GM19372 (cell line): ENCODE measurements at regions not wholly inside any gene's neighbourhood (a gene's known extent, or its start where the extent isn't known, plus 50 kb on each side); places are given as distances from the start of the nearest gene placed in this dataset.

Experiments used
- ATAC-seq: cut with Tn5 transposase; IDR thresholded peaks from one replicate; pipeline ENCODE4 v1.9.1; 2021; ENCODE audit warnings: mild to moderate bottlenecking, low read depth, moderate library complexity; ENCODE audit not compliant: unreplicated experiment

DNA sequence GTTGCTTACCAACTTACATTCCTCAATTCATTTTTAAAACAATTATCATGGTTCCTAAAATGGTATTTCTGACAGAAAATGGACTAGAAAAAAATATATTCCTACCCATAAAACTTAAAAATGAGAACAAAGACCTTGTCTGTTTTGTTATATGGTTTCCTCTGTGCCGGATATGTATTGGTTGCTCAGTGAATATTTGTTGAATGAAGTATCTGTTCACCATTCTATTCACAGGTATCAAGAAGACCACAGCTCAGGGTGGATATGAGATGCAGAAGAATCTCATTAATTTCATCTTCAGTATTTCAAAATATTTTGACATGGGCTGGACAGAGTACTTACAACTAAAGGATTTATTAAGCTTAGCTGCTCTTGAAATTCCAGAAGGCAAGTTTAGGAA, 58.1 kb downstream of the TUSC7 start:
- ATAC-seq = no peak

DNA sequence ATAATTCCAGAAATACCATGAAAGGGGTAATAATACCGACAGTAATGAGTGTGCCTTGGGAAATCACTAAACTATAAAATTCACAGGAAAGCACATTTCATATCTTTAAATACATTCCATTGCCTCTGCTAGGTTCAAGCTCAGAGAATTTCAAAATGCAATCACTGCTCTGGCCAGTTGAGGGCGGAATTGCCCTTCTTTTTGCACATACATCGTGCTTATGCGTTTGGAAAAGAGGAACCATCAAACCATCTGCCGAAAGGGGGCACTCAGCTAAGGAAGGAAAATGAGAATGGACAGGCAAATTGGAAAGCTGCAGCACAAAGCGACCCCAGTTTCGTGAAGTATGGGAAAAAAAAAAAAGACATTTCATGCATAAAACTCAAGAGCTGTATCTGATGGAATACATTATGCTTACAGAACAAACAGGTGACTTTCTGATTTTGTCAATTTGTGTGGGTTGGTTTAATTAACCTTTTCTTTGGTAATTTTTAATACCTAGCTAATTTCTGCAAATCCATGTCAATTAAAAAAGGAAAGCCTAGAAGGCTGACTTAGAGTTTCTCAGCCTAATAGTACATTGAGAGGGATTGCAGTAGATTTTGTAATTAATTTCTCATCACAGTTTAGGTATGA, 61.4 kb downstream of the TUSC7 start:
- peak; percentile 100 for ATAC-seq

DNA sequence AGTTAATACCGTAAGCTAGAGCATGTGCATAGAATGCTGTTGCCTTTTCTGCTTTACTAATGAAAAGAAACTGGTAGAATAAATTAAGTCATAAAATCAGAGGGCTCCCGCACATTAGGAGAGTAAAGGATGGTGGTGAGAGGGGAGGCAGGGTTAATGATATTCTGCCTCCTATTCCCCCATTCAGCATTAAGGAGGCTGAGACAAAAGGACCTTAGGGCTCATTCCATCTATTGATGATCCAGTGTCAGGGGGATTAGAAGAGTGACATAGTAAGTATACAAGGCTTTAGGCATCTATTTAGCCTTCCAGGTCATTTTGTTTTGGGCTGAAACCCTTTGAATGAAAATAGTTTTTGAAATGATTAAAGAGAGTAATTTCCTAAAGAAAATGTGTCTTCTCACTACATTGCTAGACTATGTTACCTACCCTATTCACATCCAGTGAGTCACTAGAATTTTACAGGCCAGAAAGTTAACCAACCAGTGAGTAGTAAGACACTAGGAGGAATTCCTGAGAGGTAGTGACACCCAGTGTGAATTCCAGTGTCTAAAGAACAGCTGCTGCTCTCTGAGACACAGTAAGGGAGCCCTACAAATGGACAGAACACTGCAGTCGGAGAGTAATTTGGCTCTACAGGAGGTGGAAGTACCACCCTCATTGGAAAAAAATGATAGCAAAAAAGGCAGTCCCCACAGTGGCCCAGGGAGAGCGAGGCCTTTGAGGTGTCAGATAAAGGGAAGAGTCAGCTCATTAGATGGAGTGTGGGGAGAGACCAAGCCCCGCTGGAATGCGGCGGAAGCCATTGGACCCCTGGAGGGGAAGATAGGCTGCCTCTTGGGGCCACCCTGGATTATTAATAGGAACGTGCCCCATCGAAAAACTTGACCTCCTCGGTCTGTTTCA, 67.6 kb downstream of the TUSC7 start:
- no peak for ATAC-seq

DNA sequence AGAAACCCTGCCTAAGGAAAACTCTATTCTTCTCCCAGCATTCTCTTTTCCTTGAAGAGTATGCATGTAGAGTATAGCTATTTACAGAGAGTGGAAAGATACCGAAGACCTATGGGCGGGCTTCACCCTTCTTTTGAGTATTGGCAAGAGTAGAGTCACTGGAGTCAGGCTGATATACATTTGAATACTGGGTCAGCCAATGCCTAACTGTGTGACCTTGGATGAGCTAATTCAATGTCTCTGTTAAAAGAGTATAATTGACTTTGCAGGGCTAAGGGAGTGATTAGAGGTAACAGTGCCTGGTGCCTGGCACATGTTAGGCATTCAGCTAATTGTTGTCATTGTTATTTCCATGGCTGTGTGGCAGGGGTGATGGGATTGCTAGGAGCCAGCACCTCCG, 75.6 kb downstream of the TUSC7 start:
- ATAC-seq = no peak

DNA sequence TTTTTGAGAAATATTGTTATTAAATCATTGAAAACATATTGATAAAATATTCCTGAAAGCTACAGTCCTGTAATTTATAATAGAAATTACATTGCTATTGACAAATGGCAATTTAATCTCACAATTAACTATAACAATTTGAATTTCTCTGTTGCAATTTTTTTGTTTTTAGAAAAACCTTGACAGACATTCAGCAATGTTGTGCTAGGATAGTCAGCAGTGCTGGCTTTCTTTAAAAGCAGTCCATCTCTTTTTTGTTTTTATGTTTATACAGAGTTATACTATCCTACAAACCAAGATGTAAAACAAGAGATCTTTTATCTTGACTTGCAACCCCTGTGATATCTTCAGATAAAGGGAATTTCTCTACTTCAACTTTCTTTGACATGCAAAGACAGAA, 93.1 kb downstream of the TUSC7 start:
- no peak for ATAC-seq

DNA sequence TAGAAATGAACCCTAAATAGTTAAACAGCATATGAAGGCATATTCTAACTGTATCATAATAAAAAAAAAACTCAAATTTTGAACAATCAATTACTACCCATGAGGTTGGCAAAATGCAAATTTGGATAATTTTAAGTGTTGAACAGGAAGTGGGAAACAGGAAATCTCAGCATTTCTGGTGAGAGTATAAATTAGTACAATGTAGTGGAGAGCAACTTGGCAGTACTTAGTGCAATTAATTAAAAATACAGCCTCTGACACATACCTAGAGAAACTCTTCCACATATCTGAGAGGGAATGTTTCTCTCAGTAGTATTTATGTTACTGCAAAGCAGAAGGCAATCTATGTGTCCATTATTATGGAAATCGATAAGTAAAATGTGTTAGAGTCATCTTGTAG, 96.8 kb downstream of the TUSC7 start:
- no peak for ATAC-seq

DNA sequence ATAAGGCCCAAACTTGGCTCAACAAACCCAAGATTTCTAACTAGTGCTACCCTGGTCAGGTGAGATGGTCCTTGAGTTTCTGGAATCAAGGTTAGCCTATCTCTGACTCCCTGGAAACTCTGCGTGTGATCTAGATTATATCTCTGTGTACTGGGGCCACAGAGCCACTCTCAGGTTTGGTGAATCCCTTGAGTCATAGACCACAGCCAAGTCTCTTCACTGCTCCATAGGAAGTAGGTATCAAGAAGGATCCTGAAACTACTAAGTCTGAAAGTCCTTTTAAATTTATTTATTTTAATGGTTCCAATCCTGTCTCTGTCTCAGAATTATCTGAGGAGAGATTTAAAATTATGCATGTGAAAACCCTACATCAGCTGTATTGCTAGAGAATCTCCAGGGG, 99.1 kb downstream of the TUSC7 start:
- ATAC-seq = no peak

DNA sequence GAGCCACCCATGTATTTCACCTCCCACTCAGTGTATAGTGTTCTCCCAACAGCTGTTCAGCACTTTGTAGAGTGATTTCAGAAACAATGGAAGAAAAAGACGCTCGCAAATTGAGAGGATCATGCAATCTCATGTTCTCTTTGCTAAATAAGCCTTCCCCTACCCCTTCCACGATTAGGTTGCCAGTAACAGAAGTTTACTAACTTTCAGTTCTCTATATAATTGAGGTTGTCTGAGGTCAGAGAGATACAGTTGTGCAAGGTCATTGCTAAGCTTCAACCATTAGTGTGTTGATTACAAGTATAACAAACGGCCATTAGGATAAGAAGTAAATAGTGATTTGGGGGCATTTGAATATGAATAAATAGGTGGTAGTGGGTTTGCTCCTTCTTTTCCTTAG, 99.6 kb downstream of the TUSC7 start:
- no peak for ATAC-seq

DNA sequence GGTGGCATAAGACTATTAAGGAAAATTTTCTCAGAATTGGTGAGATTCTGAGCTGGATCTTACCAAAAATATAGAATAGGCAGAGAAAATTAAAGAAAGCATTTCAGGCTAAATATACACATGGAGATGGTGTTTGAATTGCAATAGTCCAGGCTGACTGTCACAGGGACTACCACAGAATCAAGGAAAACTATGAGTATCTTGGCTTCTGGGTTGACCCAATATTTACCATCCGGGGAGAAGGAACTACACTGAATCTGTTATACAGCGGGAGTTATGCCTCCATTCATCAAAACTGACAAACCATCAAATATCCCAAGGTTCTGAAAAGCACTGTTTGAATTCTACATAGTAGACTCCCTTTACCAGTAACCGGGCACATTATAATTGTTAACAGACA, 102.2 kb downstream of the TUSC7 start:
- no peak for ATAC-seq

DNA sequence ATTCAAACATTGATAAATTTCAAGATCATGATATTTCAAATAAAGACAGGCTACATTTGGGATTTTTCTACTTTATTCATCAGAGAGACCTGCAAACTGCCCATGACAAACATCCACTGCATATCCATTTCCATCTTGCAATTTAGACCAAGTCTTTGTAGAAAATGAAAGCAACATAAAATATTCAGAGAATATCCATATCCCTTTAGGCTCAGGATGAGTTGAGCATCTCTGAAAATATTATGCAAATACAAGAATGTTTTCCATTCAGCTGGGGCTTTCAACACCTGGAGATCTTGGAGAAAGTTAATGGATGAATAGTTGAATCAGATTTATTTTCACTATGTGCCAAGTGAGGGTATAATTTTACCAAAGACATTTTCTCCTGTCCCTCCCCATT, 103.4 kb downstream of the TUSC7 start:
- ATAC-seq = no peak

DNA sequence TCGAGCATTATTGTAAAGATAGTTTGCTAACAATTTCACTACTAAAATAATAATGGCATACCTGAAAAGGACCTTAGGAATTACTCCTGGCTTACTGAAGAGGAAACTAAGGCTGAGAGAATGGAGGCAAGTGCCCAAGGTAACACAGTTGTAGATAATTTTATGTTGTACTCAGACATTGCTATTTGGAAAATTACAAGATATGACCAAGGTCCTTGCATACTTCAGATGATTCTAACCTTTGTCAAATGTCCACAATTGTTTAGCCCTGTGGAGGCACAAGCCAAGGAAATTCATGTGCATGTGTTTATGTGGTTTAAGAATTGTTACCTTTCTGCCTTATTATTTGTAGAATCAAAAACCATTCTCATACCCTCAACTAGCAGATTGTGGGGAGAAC, 105.7 kb downstream of the TUSC7 start:
- ATAC-seq = no peak

DNA sequence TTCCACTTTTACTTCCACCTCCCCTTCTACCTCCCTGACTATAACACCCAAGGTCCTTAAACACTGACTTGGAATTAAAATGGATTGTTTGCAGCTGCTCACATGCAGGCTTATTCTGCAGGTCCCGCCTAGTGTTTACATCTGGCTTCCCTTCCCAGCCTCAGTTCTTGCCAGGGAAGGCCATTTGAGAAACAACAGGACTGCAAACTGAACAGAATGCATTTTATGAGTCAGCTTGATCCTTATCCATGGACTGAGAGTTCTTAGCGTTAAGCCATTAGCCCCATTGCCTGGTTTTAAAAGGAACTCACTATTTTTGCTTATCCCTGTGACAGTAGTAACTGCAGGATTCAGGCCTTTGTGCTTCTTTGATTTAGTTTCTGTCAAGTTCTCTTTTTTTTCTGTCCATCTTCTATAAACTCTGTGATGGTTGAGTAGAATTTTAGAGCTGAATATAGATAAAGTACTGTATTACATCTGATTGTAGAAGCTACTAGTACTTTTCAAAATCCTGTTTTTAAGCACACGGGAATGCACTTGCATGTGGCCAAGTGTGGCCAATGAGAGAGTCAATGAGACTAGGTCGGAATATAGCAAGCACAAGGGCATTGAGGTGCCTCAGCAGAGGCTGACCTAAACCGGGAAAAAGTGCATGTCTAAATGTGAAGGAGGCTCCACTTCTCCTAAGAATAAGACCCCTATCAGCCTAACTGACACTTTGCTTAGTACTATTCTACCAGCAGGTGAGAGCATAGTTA, 106.4 kb downstream of the TUSC7 start:
- ATAC-seq = no peak

DNA sequence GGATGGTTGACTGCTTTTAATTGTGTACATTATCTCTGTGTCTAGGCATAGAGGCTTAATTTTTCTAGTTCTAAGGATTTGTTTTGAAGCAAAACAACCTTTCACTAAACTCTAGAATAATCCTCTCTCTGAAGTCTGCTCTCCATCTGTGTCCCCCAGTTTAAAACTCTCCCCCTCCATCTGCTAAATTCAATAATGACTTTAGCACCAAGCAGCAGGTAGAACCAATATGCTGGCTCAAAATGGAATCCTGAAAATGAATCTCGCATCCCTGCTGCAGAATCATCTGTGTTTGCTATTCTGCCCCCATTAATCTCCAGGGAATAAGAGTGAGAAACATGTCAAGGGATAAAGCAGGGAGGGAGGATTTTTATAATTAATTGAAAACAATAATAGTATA, 111.8 kb downstream of the TUSC7 start:
- no peak for ATAC-seq

DNA sequence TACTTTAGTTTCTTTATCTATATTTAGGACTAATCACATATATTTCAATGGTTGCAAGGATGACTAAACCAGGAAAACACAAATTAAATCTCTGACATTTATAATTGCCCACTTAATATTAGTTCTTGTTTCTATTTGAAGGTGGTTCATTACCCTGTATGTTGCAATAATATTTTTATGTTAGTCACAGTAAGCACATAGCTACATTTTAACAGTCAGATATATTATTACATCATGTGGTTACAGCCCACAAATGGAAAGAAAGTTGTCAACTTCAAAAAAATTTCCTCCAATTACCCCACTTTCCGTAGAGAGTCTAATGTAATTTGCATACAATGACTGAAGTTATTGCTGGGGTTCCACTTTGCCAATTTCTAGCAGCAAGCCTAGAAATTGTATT, 114.6 kb downstream of the TUSC7 start:
- ATAC-seq = no peak

DNA sequence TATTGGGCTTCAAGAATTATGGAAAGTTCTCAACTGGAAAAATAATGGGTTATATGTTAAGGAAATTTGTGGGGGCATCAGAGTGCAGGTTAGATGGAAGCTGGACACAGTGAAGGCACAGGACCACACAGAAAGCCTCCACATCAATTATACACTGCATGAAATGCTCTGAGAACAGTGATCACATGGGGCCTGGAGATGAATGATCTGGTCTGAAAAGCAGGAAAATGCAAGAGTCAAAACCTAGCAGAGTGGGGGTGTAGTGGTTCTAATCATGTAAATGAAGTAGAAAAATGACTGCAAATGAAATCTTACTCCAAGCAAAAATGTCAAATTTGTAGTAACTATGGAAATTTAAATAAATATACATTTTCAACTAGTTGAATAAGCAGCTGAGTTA, 123.6 kb downstream of the TUSC7 start:
- no peak for ATAC-seq

DNA sequence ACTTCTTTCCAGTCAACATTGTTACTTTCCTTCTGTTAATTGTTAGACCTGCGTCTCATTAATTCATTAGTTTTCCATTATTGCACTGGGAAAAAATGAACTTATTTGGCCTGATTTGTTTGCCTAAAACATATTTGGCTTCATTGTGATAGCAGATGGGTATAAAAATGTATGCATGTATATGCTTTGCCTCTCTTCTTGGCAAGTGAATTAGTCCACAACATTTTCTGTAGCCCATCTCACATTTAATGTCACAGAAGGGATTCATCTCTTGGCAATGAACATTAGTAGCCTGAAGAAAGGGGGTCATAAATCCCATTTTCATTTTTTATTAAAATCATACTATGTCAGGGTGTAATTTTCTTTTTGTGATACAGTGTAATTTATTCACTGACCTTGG, 125.2 kb downstream of the TUSC7 start:
- ATAC-seq = no peak

DNA sequence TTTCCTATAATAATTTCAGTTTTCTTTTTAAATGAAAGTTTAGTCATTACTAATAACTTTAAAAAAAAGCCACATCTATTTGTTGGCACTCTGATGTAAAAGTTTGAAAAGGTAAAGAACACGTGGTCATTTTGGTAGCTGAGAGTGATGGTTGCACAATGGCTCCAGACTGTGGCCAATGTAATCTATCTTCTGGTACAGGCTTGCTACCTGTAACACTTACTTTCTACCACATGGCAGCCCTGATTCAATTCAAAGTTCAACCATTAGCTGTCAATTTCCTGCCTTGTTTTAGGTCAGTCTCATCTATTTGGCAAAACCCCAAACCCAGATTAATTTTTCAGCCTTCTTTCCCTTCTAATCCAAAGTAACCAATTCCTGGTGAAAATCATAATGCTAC, 126.1 kb downstream of the TUSC7 start:
- ATAC-seq = no peak

DNA sequence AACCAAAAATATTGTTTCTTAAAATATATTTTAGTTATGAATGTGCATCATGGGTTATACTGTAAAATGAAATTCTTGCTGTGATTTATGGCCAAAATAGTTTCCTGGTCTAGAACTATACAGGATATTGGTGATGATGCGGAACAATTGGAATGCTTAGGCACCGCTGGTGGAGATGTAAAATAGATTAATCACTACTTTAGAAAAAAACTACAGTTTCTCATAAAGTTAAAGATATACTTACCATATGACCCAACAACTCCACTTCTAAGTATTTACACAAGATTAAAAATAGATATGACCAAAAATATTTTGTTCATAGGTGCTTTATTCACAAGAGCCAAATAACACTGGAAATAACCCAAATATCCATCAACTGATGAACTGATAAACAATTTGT, 126.7 kb downstream of the TUSC7 start:
- no peak for ATAC-seq

DNA sequence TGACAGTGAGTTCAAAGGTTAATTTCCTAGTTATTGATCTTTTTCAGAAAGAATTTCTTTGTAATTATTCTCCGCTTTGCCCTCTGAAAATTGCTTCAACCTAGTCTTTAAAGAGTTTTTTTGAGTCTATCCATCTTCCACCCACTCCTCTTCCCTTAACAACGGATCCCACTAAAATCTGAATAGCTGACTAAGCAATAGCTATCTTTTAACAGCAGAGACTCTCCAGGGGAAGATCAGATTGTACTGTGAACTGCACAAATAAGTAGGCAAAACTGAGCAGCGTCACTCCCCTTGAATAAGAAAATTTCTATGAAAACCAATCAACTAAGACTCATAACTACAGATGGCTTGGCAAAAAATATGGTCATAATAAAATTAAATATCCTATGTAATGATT, 127.9 kb downstream of the TUSC7 start:
- ATAC-seq = no peak

DNA sequence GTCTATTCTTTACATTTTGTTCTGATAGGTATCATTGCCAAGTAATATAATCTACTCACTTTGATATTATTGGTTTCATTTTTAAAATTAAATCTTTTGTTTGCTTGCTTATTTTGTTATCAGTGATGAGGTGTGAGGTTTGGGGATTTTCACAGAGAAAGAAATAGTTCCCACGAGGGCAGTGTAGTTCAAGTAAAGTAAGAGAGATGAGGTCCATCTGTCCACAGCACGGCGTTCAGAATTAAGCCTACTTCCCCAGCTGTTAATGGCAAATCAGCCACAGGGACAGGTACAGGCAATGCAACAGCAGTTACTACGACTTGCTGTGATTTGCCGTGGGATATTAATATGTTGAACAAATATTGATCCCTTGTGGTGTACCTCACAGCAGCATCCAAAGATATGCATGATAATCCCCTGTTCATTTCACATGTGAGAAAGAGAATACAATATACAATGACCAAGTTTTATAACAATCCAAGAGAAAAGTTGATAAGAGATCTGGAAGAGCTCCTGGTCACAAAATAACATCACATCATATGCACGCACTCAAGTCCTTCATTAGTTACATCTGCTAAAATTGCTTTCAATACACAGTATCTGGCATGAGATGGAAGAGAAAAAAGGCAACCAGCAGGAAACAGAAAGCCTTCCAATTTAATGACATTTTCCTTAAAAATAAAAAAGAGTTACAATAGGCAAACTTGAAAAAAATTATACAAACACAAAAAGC, 131.6 kb downstream of the TUSC7 start:
- ATAC-seq = no peak
